Thymus (tissue), 11 donors: ENCODE measurements at regions not wholly inside any gene's neighbourhood (a gene's known extent, or its start where the extent isn't known, plus 50 kb on each side); places are given as distances from the start of the nearest gene placed in this dataset.
"Not testable (repeated sequence)": the region's sequence is repeated elsewhere in the genome, so short reads cannot be mapped to it uniquely, and the experiment has no call there.

Experiments used
- DNase-seq, 9 donors: peaks; one replicate each; pipeline ENCODE4 v3.0.0-alpha.2; 2013; ENCODE audit warnings: low spot score in 9 of 9, low read depth in 6 of 9, missing footprints in 1 of 9
- H3K27ac ChIP-seq, 2 donors: one replicate each; pipeline ENCODE4 v1.5.1; 2013; ENCODE audit warnings: control low read depth in 1 of 2, low read depth in 1 of 2, low read length in 1 of 2, mild to moderate bottlenecking in 1 of 2, moderate library complexity in 1 of 2
- H3K27me3 ChIP-seq, 2 donors: one replicate each; pipeline ENCODE4 v1.5.1; 2013; ENCODE audit warnings: low read length in 1 of 2; ENCODE audit not compliant: control insufficient read depth in 2 of 2, insufficient read depth in 1 of 2
- H3K36me3 ChIP-seq, 2 donors: one replicate each; pipeline ENCODE4 v1.5.1; 2013; ENCODE audit warnings: low read length in 1 of 2, mild to moderate bottlenecking in 1 of 2, moderate library complexity in 1 of 2; ENCODE audit not compliant: control insufficient read depth in 2 of 2, insufficient read depth in 2 of 2
- H3K4me1 ChIP-seq, 2 donors: one replicate each; pipeline ENCODE4 v1.5.1; 2013; ENCODE audit warnings: low read length in 2 of 2; ENCODE audit not compliant: control insufficient read depth in 2 of 2, insufficient read depth in 2 of 2
- H3K4me3 ChIP-seq, 2 donors: one replicate each; pipeline ENCODE4 v1.5.1; 2013; ENCODE audit warnings: low read length in 2 of 2, control low read depth in 1 of 2, mild to moderate bottlenecking in 1 of 2
- H3K9me3 ChIP-seq, 2 donors: one replicate each; pipeline ENCODE4 v1.5.1; 2013; ENCODE audit warnings: low read length in 1 of 2, mild to moderate bottlenecking in 1 of 2; ENCODE audit not compliant: control insufficient read depth in 2 of 2, insufficient read depth in 1 of 2
- WGBS: extraction: QIAGEN DNeasy Blood & Tissue Kit; methylation state at CpG from one replicate; pipeline ENCODE4 v1.1.7; 2013; 5-methylcytosine and 5-hydroxymethylcytosine counted together
- donor health status: healthy.

DNA sequence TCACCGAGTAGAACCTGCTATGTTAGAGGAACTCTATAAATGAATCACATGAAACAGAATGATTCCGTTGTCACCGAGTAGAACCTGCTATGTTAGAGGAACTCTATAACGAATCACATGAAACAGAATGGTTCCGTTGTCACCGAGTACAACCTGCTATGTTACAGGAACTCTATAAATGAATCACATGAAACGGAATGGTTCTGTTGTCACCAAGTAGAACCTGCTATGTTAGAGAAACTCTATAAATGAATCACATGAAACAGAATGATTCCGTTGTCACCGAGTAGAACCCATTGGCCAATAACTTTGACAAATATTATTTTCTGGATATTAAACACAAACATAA, 309.1 kb upstream of the FRG1 start:
- not testable (repeated sequence) for H3K4me1 ChIP-seq, H3K9me3 ChIP-seq, H3K36me3 ChIP-seq, H3K27me3 ChIP-seq, H3K27ac ChIP-seq, H3K4me3 ChIP-seq
- WGBS, result 25% methylated on average over 9 of the region's 9 CpGs
- DNase-seq, result peak in 1 of 9 donors; percentile 17

DNA sequence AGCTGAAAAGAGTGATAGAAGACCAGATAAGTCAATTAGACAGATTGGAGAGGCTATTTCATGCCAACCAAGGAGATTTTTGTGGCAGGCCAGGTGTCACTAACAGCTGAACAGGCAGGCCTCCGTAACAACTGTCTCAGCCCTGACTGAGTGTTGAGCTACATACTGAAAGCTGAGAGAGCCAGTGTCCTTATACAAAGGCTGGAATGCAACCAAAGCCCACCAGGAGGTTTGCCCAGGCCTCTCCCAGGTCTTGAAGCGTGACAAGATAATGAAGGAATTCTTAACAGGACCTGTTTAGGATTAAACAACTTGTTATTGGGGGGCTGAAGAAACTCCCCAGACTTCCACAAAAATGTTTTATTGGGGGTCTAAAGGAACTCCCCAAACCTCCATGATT, 290.2 kb upstream of the FRG1 start:
- WGBS, result 91% methylated on average over 2 of the region's 2 CpGs
- H3K27me3 ChIP-seq, result not testable (repeated sequence)

DNA sequence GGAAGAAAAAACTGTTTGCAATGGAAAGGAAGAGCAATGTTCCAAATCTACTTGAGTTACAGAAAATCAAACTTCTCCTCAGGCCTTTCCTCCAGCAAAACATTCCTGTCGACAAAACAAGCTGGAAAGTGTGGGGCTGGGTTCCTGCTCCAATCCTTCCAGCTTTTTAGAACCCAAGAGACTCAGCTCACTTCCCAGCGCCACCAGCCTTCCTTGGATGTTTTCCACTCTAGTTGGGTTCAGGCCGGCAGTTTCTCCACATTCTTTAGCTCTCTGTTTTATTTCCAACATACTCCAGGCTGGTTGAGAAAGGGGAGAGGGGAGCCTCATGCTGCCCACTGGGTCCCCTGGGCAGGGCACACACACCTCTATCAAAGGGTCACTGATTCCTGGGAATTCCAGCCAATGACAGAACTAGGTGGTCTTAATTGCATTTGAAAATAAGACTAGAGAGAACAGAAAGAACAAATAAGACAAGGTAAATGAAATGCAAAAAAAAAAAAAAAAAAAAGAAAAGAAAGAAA, 287.5 kb upstream of the FRG1 start:
- H3K27me3 ChIP-seq, H3K4me1 ChIP-seq, H3K4me3 ChIP-seq, DNase-seq, H3K27ac ChIP-seq, H3K36me3 ChIP-seq, H3K9me3 ChIP-seq: not testable (repeated sequence)
- WGBS, result 96% methylated on average over 2 of the region's 3 CpGs

More for the DNA sequence above, 290.2 kb upstream of the FRG1 start:
- not testable (repeated sequence) for H3K4me3 ChIP-seq, H3K9me3 ChIP-seq, DNase-seq, H3K4me1 ChIP-seq, H3K36me3 ChIP-seq, H3K27ac ChIP-seq

DNA sequence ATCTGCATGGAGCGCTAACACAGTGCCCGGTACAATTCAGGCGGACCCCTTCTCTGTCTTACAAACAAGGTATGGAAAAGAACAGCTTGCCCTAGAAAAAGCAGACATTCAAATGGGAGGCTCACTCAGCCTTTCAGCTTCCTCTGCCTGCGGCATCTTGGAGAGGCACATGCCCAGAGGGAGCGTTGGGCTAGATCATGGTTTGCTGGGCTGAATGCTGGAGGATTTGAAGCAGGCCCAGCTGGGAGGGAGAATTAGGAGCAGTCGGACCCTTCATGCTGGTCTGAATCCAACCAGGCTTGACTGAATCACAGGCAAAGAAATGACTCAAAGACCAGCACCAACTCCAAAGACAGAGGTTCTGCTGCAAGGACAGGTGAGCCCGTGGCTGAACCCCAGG, 286.7 kb upstream of the FRG1 start:
- DNase-seq, H3K4me1 ChIP-seq, H3K9me3 ChIP-seq, H3K4me3 ChIP-seq, H3K36me3 ChIP-seq, H3K27me3 ChIP-seq, H3K27ac ChIP-seq: not testable (repeated sequence)
- WGBS, result 93% methylated on average over 7 of the region's 7 CpGs

DNA sequence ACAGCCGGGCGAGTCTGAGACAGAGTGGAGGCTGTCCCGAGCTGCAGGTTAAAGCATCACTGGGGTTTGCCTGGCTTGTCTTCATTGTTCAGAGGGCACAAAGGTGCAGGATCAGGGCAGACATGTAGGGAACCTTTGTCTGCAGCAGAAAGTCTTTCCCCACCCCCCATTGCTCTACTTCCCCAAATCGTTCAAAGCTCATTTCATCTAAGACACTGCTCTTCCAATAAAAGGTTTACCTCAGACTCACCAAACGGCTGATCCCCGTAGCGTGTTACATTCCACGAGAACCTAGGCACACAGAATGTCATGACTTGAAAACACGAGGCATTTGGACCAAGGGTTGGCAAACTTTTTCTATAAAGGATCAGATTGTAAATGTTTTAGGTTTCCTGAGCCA, 286.3 kb upstream of the FRG1 start:
- not testable (repeated sequence) for DNase-seq, H3K9me3 ChIP-seq, H3K36me3 ChIP-seq, H3K4me1 ChIP-seq, H3K27ac ChIP-seq, H3K4me3 ChIP-seq, H3K27me3 ChIP-seq
- 74% methylated on average over 6 of the region's 9 CpGs for WGBS

DNA sequence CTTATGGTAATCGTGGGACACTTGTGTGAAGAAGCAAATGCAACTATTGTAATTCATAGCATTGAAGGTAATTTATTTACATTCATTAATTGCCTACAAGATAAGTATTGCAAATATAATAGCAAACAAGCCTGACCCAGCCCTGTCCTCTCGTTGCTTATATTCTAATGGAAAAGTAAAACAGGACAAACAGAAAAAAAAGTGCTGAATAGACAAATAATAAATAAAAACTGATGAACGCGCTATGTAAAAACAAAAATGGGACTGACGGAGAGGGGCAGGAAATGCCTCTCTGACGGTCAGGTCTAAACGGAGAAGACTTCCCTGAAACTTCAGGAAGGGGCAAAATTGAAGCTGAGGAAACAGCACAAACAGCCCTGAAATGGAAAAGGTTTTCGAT, 284.9 kb upstream of the FRG1 start:
- not testable (repeated sequence) for H3K4me1 ChIP-seq, H3K9me3 ChIP-seq, H3K27me3 ChIP-seq, H3K36me3 ChIP-seq, H3K4me3 ChIP-seq, H3K27ac ChIP-seq, DNase-seq
- WGBS, result 90% methylated on average over 8 of the region's 8 CpGs

DNA sequence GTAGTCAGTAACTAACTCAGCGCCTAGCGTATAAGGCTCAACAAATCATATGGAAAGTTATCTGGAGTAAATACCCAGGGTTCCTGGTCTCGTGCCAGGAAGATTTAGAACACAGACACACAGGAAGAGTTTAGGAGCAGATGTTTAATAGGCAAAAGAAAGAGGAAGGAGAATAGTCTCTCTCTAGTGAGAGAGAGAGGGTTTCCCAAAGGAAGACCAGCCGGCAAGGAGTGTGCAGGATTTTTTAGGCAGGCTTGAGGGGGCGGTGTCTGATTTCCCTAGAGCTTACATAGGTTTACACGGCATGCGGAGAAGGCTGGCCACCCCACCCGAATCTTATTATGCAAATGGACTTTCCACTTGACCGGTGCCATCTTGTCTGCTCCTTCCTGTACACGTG, 284.0 kb upstream of the FRG1 start:
- no peaks in the 10 kb centered on the region for H3K36me3 ChIP-seq
- H3K27me3 ChIP-seq, result no peaks in the 10 kb centered on the region
- DNase-seq, result no peak
- H3K4me1 ChIP-seq, result no peaks in the 10 kb centered on the region
- H3K9me3 ChIP-seq, result no peaks in the 10 kb centered on the region
- no peak overlapping the region for H3K4me3 ChIP-seq
- no peak overlapping the region for H3K27ac ChIP-seq
- WGBS, result 53% methylated on average over 10 of the region's 10 CpGs

DNA sequence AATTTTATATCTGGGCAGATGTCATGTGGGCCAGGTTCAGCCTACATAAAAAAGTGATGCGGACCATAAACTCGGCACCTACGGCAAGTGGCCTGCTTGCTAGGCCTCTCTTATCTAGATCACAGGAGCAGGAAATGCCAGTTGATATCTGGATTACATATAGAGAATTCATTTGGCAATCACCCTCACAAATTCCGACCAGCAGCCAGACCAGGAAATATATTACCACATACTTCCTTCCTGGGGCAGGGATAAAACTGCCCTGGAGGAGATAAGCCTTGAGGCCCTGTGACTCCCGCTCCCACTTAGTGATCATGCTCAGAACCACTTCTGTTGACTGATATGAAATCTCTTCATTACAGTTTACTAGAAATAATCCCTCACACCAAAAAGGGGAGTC, 282.4 kb upstream of the FRG1 start:
- H3K36me3 ChIP-seq, H3K9me3 ChIP-seq, DNase-seq, H3K4me1 ChIP-seq, H3K27me3 ChIP-seq, H3K4me3 ChIP-seq, H3K27ac ChIP-seq: not testable (repeated sequence)
- 69% methylated on average over 5 of the region's 5 CpGs for WGBS

DNA sequence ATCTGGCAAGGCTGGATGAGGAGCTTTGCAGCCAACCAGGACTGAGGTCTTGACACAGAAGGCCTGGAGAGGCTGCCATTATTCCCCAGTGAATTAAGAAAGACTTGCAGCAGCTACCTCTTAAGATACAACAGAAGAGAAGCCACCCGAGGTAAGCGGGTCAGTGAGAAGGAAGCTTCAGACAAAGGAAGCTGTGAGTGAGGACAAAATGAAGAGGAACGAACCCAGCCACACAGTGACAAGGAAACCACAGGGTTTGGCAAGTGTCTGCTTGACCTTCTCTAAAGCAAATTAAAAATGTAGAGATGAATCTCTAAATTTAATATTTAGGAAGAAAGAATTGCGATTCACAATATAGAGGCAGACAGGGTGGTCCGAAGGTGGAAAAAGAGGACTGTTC, 281.8 kb upstream of the FRG1 start:
- not testable (repeated sequence) for H3K36me3 ChIP-seq, DNase-seq, H3K4me1 ChIP-seq, H3K9me3 ChIP-seq, H3K27ac ChIP-seq, H3K4me3 ChIP-seq, H3K27me3 ChIP-seq
- WGBS, result 44% methylated on average over 5 of the region's 5 CpGs

DNA sequence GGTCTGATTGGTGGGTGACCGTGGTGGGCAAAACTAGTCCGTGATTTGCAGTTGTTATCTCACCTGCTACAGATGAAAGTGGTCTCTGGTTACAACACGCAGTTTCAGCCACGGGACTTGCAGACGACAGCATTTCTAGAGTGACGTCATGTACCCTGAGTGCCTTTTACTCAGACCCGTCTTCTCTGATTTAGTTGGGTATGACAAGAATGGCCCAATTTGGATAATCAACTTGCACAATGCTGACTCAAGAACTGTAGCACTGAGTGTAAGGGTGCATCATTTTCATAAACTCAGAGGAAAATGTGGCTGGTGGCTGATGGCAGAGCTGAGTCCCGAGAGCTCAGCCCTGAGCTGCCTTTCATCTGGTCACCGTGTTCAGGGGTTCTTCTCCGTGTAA, 281.4 kb upstream of the FRG1 start:
- Histone ChIP-seq H3K27ac (no peak overlapping the region), H3K27me3 (no peaks in the 10 kb centered on the region), H3K4me1 (no peaks in the 10 kb centered on the region), H3K9me3 (no peaks in the 10 kb centered on the region), H3K36me3 (no peaks in the 10 kb centered on the region), H3K4me3 (no peak overlapping the region)
- WGBS, result 83% methylated on average over 9 of the region's 10 CpGs
- DNase-seq, result no peak
